HG03066 (cell line): ENCODE measurements at regions not wholly inside any gene's neighbourhood (a gene's known extent, or its start where the extent isn't known, plus 50 kb on each side); places are given as distances from the start of the nearest gene placed in this dataset.

Experiments
- ATAC-seq: cut with Tn5 transposase; IDR thresholded peaks from one replicate; pipeline ENCODE4 v1.9.1; 2021; ENCODE audit warnings: low read depth; ENCODE audit not compliant: unreplicated experiment

DNA sequence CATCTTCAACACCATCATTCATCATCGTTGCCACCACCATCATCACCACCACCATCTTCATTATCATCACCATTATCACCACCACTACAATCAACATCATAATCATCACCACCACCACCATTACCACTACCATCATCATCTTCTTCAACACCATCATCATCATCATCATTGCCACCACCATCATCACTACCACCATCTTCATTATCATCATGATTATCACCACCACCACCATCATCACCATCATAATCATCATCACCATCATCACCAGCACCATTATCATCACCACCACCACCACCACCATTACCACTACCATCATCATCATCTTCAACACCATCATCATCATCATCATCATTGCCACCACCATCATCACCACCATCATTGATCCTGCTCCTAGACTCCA lies 112.7 kb downstream of the OAT start:
- ATAC-seq, result no peak

- no peak for ATAC-seq
Measured at GRCh38 chr10:124305131-124305530, 113.6 kb downstream of the OAT start.

- ATAC-seq, result no peak
Measured at GRCh38 chr10:124303662-124304418, 114.9 kb downstream of the OAT start.

GRCh38 chr10:124302951-124303505 lies 115.7 kb downstream of the OAT start:
- no peak for ATAC-seq

- ATAC-seq, result no peak
Measured at GRCh38 chr10:124301736-124302135, 117.0 kb downstream of the OAT start.

DNA sequence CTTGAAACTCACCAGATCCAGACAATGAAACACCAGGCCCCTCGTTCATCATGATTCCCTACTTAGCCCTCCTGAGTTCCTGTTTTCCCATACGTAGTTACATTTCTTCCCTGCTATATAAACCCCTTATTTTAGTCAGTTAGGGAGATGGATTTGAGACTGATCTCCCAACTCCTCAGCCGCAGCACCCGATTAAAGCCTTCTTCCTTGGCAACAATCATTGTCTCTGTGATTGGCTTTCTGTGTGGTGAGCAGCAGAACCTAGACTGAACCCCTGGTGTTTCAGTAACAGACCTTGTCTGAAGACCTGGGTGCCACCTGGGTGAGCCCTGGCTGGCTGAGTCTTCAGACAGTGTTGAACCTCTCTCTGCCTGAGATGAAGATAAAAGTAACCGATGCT lies 118.0 kb downstream of the OAT start:
- no peak for ATAC-seq

- ATAC-seq, result no peak
Measured at GRCh38 chr10:124300224-124300623, 118.5 kb downstream of the OAT start.

DNA sequence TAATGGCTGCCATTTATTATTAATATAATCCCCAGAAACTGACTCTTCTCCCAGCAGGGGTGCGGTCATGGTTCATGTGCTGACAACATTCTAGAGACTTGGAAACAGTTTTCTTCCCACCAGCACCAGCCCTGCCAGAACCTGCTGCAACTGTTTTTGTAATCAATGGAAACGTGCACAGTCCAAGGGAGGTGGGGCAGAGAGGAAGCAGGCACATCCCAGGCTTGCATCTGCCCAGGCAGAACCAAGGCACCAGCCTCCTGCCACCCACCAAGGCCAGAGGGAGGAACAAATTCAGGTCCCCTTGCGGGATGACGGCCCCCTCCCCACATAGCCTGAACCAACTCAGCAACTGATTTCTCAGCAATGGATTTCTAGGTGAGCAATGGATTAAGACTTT lies 119.0 kb downstream of the OAT start:
- no peak for ATAC-seq

DNA sequence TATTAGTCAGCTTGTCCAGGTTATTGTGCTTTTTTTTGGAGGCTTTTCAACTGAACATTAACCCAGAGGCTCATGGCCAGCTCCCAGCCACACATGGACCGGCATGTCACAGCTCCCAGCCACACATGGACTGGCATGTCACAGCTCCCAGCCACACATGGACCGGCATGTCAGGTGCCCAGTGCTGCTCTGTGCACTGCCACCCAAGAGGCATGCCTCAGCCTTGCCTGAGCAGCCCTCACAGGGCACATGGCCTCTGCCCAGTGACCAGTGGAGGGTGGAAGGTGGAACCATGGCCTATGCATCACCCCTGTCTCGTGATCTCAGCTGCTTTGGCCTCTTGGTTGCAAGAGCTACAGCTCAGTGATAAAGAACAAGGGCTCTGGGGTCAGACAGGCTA lies 119.8 kb downstream of the OAT start:
- ATAC-seq, result no peak

- ATAC-seq, result no peak
Measured at GRCh38 chr10:124296813-124297788, 121.6 kb downstream of the OAT start.

GRCh38 chr10:124296121-124296812 lies 122.5 kb downstream of the OAT start:
- ATAC-seq, result no peak

- ATAC-seq, result no peak
Measured at GRCh38 chr10:124294811-124295770, 123.6 kb downstream of the OAT start.

DNA sequence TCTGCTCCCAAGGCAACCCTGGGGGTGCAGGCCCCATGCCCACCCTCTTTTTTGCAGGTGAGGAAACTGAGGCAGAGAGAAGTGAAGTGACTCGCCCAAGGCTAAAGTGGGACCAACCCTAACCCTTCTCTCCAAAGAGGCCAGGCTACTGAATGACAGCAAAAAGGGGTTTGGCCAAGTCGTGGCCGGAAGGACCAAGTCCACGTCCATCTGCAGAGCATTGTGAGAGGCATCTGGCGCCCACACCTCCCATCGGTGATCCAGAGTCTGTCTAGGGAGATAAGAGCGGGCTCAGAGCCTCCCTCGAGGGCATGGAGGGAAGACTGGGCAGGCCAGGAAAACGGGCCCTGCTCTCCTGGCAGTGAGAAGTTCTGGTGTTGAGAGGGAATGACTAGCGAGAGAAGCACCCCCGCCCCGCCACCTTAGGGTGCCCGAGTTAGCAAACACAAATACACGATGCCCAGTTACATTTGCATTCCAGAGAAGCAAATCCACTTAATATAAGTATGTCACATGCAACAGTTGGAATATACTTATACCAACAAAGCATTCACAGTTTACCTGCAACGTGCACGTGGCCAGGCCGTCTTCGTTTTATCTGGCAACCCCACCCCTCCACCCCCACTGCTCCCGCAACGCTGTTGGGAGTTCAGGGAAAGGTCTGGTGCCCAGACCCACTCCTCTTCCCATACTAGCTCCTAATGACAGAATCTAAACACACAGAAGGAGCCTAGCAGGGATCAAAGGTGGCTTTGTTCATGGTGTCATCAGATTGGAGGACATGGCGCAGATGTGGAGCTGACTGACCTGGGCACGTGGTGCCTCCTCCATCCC lies 124.9 kb downstream of the OAT start:
- ATAC-seq, result no peak

- ATAC-seq, result no peak
Measured at GRCh38 chr10:124292911-124293615, 125.7 kb downstream of the OAT start.

DNA sequence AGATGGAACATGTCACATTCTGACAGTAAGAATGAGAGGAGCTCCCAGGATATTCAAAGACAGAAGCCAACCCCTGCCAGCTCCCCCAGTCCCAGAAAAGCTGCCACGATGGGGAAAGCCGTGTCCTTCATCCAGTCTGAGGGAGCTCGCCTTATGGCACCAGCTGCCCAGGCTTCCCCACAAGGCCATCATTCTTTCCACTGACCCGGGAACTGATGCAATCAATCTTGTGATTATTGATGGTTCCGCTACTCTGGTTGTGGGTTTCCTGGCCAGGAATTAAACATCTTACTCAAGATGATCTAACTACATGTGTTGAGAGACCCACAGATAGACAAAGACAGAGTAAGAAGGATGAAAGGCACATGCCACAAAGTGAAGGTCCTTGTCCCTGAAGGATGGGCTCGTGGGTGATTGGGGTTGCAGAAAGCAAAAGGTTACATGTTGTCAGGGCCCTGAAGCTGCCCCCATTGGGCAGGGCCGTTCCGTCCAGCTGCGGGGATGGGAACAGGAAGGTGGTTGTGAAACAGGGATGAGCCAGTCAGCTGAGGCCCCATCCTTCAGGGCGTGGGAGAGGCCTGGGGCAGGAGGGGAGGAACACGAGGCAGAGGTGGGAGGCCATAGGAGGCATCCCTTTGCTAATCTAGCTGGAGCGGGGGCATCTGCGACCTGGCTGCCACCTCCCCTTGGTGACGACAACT lies 127.6 kb downstream of the OAT start:
- no peak for ATAC-seq

DNA sequence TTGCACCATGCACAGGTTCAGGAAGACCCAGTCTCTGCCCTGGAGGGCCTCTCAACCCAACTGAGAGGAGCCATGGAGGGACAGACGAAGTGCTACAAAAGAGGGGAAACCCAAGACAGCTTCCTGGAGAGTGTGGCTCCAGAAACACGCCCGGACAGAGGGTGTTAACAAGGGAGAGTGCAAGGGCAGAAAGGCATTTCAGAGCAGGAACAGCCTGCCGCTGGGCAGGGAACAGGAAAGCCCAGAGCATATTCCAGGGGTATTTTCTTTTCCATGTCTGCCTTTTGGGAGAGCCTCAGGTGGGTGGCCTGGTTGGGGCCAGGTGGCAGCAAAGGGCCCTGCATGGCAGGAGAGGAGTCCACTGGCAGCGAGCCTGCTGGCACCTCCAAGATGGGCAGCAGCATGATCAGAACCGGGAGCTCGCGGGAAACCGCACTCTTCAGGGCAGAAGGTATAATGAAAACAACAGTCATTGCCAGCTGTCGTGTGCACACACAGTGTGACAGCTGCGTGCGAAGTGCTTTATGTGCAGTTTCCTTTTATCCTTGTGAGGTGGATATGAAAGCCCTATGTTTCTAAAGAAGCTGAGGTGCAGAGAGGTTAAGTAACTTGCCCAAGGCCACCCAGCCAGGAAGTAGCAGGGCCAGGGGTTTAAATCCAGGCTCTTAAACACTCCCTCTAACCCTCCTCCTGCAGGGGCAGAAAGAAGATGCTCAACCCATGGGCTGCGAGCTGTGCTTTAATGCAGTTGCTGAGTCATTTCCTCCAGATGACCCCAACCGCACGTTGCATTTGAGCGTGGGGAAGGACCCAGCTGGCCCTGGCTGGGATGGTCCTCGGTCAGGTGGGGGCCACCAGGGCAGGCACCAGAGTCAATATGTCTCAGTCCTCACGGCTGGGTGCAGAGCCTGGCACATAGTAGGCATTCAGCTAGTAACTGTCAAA lies 128.6 kb downstream of the OAT start:
- peak; percentile 46 for ATAC-seq
